HCT116 (cell line): ENCODE measurements at regions not wholly inside any gene's neighbourhood (a gene's known extent, or its start where the extent isn't known, plus 50 kb on each side); places are given as distances from the start of the nearest gene placed in this dataset.

Source experiments
- ATAC-seq: fragments of 200-7000 bp; cut with Tn5 transposase; 2 replicates; pipeline ENCODE4 v1.9.1; 2020; ENCODE audit warnings: mild to moderate bottlenecking, moderate library complexity
- BruUV-seq: library from RNA; stranded (reverse); fragments of 400-500 nt; replicated peaks from 2 replicates; lab custom pipeline; 2021; lab: Mats Ljungman, UMichigan
- CTCF ChIA-PET: fragments of 300-600 bp; sonication (Branson Sonifier 250); formaldehyde crosslinking; loops from one replicate; lab custom pipeline; 2021; ENCODE audit warnings: antibody characterized with exemption; lab: Charles Lee
- POLR2A ChIA-PET: fragments of 300-600, 350-600 bp; sonication (Branson Sonifier 250); formaldehyde crosslinking; loops from one replicate; lab custom pipeline; 2021; ENCODE audit warnings: antibody characterized with exemption; lab: Charles Lee
- RAD21 ChIA-PET, 2 experiments: fragments of 300-600 bp; sonication (Branson Sonifier 250); formaldehyde crosslinking; loops; one replicate each; lab custom pipeline; 2023; ENCODE audit warnings: low total read pairs in 2 of 2; ENCODE audit not compliant: uncharacterized antibody in 2 of 2, unreplicated experiment in 2 of 2, low non-redundant PET in 1 of 2; lab: Charles Lee
- DNase-seq: peaks from one replicate; pipeline ENCODE4 v3.0.0-alpha.2; 2010; ENCODE audit warnings: low read depth, low spot score
- H2AFZ ChIP-seq: fragments of 200-600 bp; shearing (Covaris generic), sonication (generic); 2 replicates; pipeline ENCODE4 v1.6.1; 2017; ENCODE audit warnings: low read depth, mixed run types, mixed read lengths, antibody characterized with exemption, low read length; ENCODE audit not compliant: poor library complexity, severe bottlenecking
- H3K27ac ChIP-seq: 2 replicates; pipeline ENCODE4 v1.5.1; 2012; ENCODE audit warnings: low read depth, low read length
- H3K27me3 ChIP-seq: fragments of 200-600 bp; sonication (generic); 2 replicates; pipeline ENCODE4 v1.6.1; 2016; ENCODE audit warnings: mixed run types, low read length, mixed read lengths; ENCODE audit not compliant: insufficient read depth
- H3K36me3 ChIP-seq, 2 experiments: fragments of 200-500 bp in 1 of 2; fragments of 200-600 bp in 1 of 2; sonication (Bioruptor generic) in 1 of 2; sonication (generic) in 1 of 2; 2 replicates each; pipeline versions ENCODE4 v1.5.1 to v1.6.1; 2014 to 2016; ENCODE audit warnings: low read length in 2 of 2, inconsistent platforms in 1 of 2, mixed read lengths in 1 of 2, mixed run types in 1 of 2; ENCODE audit not compliant: insufficient read depth in 2 of 2, control insufficient read depth in 1 of 2
- H3K4me1 ChIP-seq, 2 experiments: fragments of 200-600 bp in 1 of 2; sonication (generic) in 1 of 2; 2 replicates each; pipeline versions ENCODE4 v1.5.1 to v1.6.1; 2012 to 2017; ENCODE audit warnings: low read length in 2 of 2, inconsistent platforms in 1 of 2, mild to moderate bottlenecking in 1 of 2, mixed read lengths in 1 of 2, mixed run types in 1 of 2, moderate library complexity in 1 of 2; ENCODE audit not compliant: insufficient read depth in 2 of 2, control insufficient read depth in 1 of 2
- H3K4me2 ChIP-seq: fragments of 200-600 bp; sonication (generic); 2 replicates; pipeline ENCODE4 v1.6.1; 2017; ENCODE audit warnings: mixed run types, low read length, mixed read lengths
- H3K4me3 ChIP-seq, 2 experiments: fragments of 200-600 bp in 1 of 2; sonication (generic) in 1 of 2; replicated peaks in 1 of 2; 2 replicates each; pipeline ENCODE4 v1.5.1; 2011 to 2016; ENCODE audit warnings: low read length in 2 of 2, control low read depth in 1 of 2, low read depth in 1 of 2, mild to moderate bottlenecking in 1 of 2, mixed read lengths in 1 of 2, mixed run types in 1 of 2
- H3K79me2 ChIP-seq: fragments of 200-600 bp; sonication (generic); 2 replicates; pipeline ENCODE4 v1.6.1; 2017; ENCODE audit warnings: mild to moderate bottlenecking, mixed run types, low read length, moderate library complexity, mixed read lengths; ENCODE audit not compliant: insufficient read depth
- H3K9ac ChIP-seq: fragments of 200-600 bp; sonication (generic); 2 replicates; pipeline ENCODE4 v1.6.1; 2016; ENCODE audit warnings: low read length, mixed read lengths
- H3K9me2 ChIP-seq: fragments of 200-600 bp; sonication (generic), shearing (Covaris generic); 2 replicates; pipeline ENCODE4 v1.6.1; 2017; ENCODE audit warnings: mixed run types, mild to moderate bottlenecking, moderate library complexity; ENCODE audit not compliant: insufficient read depth
- H3K9me3 ChIP-seq, 2 experiments: fragments of 200-500 bp in 1 of 2; fragments of 200-600 bp in 1 of 2; sonication (Bioruptor generic) in 1 of 2; sonication (generic) in 1 of 2; 2 replicates each; pipeline ENCODE4 v1.6.1; 2014 to 2017; ENCODE audit warnings: low read length in 2 of 2, mixed read lengths in 2 of 2, inconsistent platforms in 1 of 2, low read depth in 1 of 2, mild to moderate bottlenecking in 1 of 2, mixed run types in 1 of 2, moderate library complexity in 1 of 2; ENCODE audit not compliant: control insufficient read depth in 1 of 2, insufficient read depth in 1 of 2
- H4K20me1 ChIP-seq: fragments of 200-600 bp; sonication (generic), shearing (Covaris generic); 2 replicates; pipeline ENCODE4 v1.6.1; 2017; ENCODE audit warnings: mixed run types, mild to moderate bottlenecking, moderate library complexity; ENCODE audit not compliant: insufficient read depth
- CBX3 ChIP-seq: IDR thresholded peaks from 2 replicates; pipeline ENCODE4 v1.6.1; 2012; ENCODE audit warnings: low read depth
- EGR1 ChIP-seq: IDR thresholded peaks from 2 replicates; pipeline ENCODE4 v1.6.1; 2012; ENCODE audit warnings: low read depth
- ELF1 ChIP-seq: IDR thresholded peaks from 2 replicates; pipeline ENCODE4 v1.6.1; 2012; ENCODE audit warnings: low read depth, borderline replicate concordance
- EZH2phosphoT487 ChIP-seq: fragments of 200-600 bp; IDR thresholded peaks from 2 replicates; pipeline ENCODE4 v1.6.1; 2018; ENCODE audit warnings: antibody characterized with exemption, borderline replicate concordance
- FOSL1 ChIP-seq: IDR thresholded peaks from 2 replicates; pipeline ENCODE4 v1.6.1; 2012; ENCODE audit warnings: low read depth
- JUND ChIP-seq: IDR thresholded peaks from 2 replicates; pipeline ENCODE4 v1.6.1; 2012
- MAX ChIP-seq: IDR thresholded peaks from 2 replicates; pipeline ENCODE4 v1.6.1; 2012
- POLR2AphosphoS5 ChIP-seq: IDR thresholded peaks from 2 replicates; pipeline ENCODE4 v1.6.1; 2011; ENCODE audit warnings: mild to moderate bottlenecking, low read depth, low read length, moderate library complexity
- RAD21 ChIP-seq: IDR thresholded peaks from 2 replicates; pipeline ENCODE4 v1.6.1; 2012; ENCODE audit warnings: low read depth, mild to moderate bottlenecking
- REST ChIP-seq: IDR thresholded peaks from 2 replicates; pipeline ENCODE4 v1.6.1; 2012; ENCODE audit warnings: low read depth
- SP1 ChIP-seq: IDR thresholded peaks from 2 replicates; pipeline ENCODE4 v1.6.1; 2012; ENCODE audit warnings: low read depth
- TCF7L2 ChIP-seq: IDR thresholded peaks from 2 replicates; pipeline ENCODE4 v1.7.0; 2011; ENCODE audit warnings: borderline replicate concordance, inconsistent platforms; ENCODE audit not compliant: insufficient read depth, insufficient read length; ENCODE audit errors: extremely low read depth
- ZBTB33 ChIP-seq: IDR thresholded peaks from 2 replicates; pipeline ENCODE4 v1.6.1; 2011; ENCODE audit warnings: mild to moderate bottlenecking, low read length, moderate library complexity; ENCODE audit not compliant: insufficient replicate concordance; ENCODE audit errors: extremely low read depth
- ZFX ChIP-seq: fragments of 450-650 bp; IDR thresholded peaks from 2 replicates; pipeline ENCODE4 v1.6.1; 2017
- intact Hi-C: fragments of 100-400 bp; cut with micrococcal nuclease; formaldehyde crosslinking; loops from 2 replicates; pipeline ENCODE4 v1.10.0; 2022

GRCh38 chr5:159802661-159803060, 113.6 kb upstream of the ADRA1B start:
- H3K79me2 ChIP-seq: no peaks in the 10 kb centered on the region
- TF ChIP-seq EGR1 (no peak), ELF1 (no peak), TCF7L2 (no peak), JUND (no peak), EZH2phosphoT487 (no peak), ZBTB33 (no peak), FOSL1 (no peak), MAX (no peak)
- H3K9me2 ChIP-seq: no peaks in the 10 kb centered on the region
- no peaks in the 10 kb centered on the region for H3K4me1 ChIP-seq
- H3K4me3 ChIP-seq: no peak overlapping the region
- intact Hi-C loops: no loop called here
- H3K9ac ChIP-seq: no peak overlapping the region
- H4K20me1 ChIP-seq: no peaks in the 10 kb centered on the region
- no peaks in the 10 kb centered on the region for H3K9me3 ChIP-seq
- no peak overlapping the region for H2AFZ ChIP-seq
- ChIA-PET POLR2A (no interaction called here), RAD21 (no interaction called here), CTCF (no interaction called here)
- no peaks in the 10 kb centered on the region for H3K36me3 ChIP-seq
- H3K4me2 ChIP-seq: no peak overlapping the region
- no peaks in the 10 kb centered on the region for H3K27me3 ChIP-seq
- ATAC-seq: no peak
- no peak overlapping the region for H3K27ac ChIP-seq
- no peak for DNase-seq
- BruUV-seq: no TSS peak

- no peaks in the 10 kb centered on the region for H4K20me1 ChIP-seq
- no peaks in the 10 kb centered on the region for H3K9me2 ChIP-seq
- BruUV-seq: no TSS peak
- RAD21 ChIA-PET: no interaction called here
- no peak overlapping the region for H3K4me3 ChIP-seq
- CTCF ChIA-PET: no interaction called here
- POLR2A ChIA-PET: no interaction called here
- no peaks in the 10 kb centered on the region for H3K79me2 ChIP-seq
- H3K4me2 ChIP-seq: no peak overlapping the region
- H2AFZ ChIP-seq: no peak overlapping the region
- H3K27ac ChIP-seq: no peak overlapping the region
- no peaks in the 10 kb centered on the region for H3K4me1 ChIP-seq
- H3K9ac ChIP-seq: no peak overlapping the region
- no peak for DNase-seq
- no peak for ATAC-seq
- intact Hi-C loops: no loop called here
- no peaks in the 10 kb centered on the region for H3K36me3 ChIP-seq
- no peaks in the 10 kb centered on the region for H3K27me3 ChIP-seq
- no peaks in the 10 kb centered on the region for H3K9me3 ChIP-seq
- TF ChIP-seq POLR2AphosphoS5 (no peak), ZFX (no peak), SP1 (no peak), CBX3 (no peak), TCF7L2 (no peak), RAD21 (no peak), JUND (no peak), ZBTB33 (no peak), REST (no peak)
Measured at GRCh38 chr5:159804121-159804520, 112.2 kb upstream of the ADRA1B start.
